ENCODE measurements at regions not wholly inside any gene's neighbourhood (a gene's known extent, or its start where the extent isn't known, plus 50 kb on each side); places are given as distances from the start of the nearest gene placed in this dataset.

DNA sequence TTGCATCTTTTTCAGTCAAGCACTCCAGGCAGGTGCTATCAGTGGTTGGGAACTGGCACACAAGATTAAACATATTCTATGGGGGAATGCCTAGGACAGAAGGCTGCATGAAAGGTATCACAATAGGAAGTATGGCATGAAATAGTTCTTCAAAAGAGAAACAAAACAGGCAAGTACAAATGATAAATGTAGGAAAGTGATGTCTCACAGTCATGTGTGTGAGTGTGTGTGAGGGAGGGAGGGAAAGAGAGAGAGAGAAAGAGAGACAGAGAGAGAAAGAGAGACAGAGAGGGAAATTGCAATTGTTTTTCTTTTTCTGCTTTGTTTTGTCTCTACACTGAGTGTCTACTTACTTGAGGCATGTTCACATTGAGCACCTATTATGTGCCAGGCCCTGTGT, 456.3 kb downstream of the MIAT start:
- peaks cover 12% of the 10 kb centered on the region for H3K27me3 Mint-ChIP-seq
- H3K4me1 Mint-ChIP-seq = no peaks in the 10 kb centered on the region
- Histone ChIP-seq H3K36me3 (replicated peaks in 1 of 2; ENCODE audit: control extremely low read depth in 1 of 2, control insufficient read depth in 1 of 2, extremely low read depth in 1 of 2, insufficient read depth in 2 of 2, low read length in 1 of 2) (no peaks in the 10 kb centered on the region), H3K79me2 (ENCODE audit: control insufficient read depth, insufficient read depth, low read length) (no peaks in the 10 kb centered on the region), H3K27ac (ENCODE audit: low read length in 2 of 2) (no peak overlapping the region), H3K27me3 (replicated peaks in 1 of 4; ENCODE audit: control extremely low read depth in 1 of 4, control insufficient read depth in 3 of 4, insufficient read depth in 4 of 4, low read length in 3 of 4) (peaks cover 0 to 4% (median 1%) of the 10 kb centered on the region in 4 experiments), H3K9ac (ENCODE audit: low read length) (no peak overlapping the region), H3K4me1 (ENCODE audit: control insufficient read depth in 2 of 2, insufficient read depth in 2 of 2, low read length in 2 of 2) (no peaks in the 10 kb centered on the region), H4K20me1 (ENCODE audit: control insufficient read depth, insufficient read depth, low read length, poor library complexity, severe bottlenecking) (no peaks in the 10 kb centered on the region), H3K4me2 (replicated peaks; ENCODE audit: low read depth, low read length, poor library complexity, severe bottlenecking) (no peak overlapping the region), H2AFZ (ENCODE audit: insufficient read depth, low read depth, low read length, poor library complexity, severe bottlenecking) (no peak overlapping the region), H3K4me3 (ENCODE audit: control extremely low read depth in 1 of 5, extremely low read depth in 1 of 5, insufficient read depth in 1 of 5, low read depth in 2 of 5, low read length in 4 of 5) (no peak overlapping the region), H3K9me3 (ENCODE audit: control extremely low read depth in 1 of 3, control insufficient read depth in 2 of 3, insufficient read depth in 1 of 3, low read length in 2 of 3) (peaks cover 0 to 10% (median 0%) of the 10 kb centered on the region in 3 donors)
- ATAC-seq (ENCODE audit: low read depth) (no peak), DNase-seq (no peak)
- intact Hi-C loops (cut with micrococcal nuclease) = no loop called here
- no peak overlapping the region for H3K27ac Mint-ChIP-seq
- H3K9me3 Mint-ChIP-seq (ENCODE audit: insufficient read depth) = peaks cover 3% of the 10 kb centered on the region
- ChIA-PET POLR2A (no interaction called here), CTCF (no interaction called here)
- H3K4me3 Mint-ChIP-seq = no peak overlapping the region
- no peak for TF ChIP-seq EZH2 (IDR thresholded peaks at IDR 0.05; ENCODE audit: borderline replicate concordance, insufficient read depth, low read depth, low read length, poor library complexity, severe bottlenecking)
- TF ChIP-seq, protein P1, sequence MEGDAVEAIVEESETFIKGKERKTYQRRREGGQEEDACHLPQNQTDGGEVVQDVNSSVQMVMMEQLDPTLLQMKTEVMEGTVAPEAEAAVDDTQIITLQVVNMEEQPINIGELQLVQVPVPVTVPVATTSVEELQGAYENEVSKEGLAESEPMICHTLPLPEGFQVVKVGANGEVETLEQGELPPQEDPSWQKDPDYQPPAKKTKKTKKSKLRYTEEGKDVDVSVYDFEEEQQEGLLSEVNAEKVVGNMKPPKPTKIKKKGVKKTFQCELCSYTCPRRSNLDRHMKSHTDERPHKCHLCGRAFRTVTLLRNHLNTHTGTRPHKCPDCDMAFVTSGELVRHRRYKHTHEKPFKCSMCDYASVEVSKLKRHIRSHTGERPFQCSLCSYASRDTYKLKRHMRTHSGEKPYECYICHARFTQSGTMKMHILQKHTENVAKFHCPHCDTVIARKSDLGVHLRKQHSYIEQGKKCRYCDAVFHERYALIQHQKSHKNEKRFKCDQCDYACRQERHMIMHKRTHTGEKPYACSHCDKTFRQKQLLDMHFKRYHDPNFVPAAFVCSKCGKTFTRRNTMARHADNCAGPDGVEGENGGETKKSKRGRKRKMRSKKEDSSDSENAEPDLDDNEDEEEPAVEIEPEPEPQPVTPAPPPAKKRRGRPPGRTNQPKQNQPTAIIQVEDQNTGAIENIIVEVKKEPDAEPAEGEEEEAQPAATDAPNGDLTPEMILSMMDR (IDR thresholded peaks at IDR 0.05) = no peak

DNA sequence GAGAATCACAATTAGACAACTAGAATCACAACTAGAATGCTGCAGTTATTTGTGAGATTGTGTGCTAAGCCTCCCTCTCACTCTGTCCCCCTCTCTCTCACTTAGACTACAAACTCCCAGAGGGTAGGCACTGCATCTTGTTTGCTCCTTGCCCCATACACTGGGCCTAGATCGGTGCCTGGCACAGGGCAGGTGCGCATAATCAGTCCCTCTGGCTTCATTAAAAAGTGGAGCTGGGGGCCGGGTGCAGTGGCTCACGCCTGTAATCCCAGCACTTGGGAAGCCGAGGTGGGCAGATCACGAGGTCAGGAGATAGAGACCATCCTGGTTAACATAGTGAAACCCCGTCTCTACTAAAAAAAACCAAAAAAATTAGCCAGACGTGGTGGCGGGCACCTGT, 456.8 kb downstream of the MIAT start:
- H3K9ac ChIP-seq (ENCODE audit: low read length) = no peak overlapping the region
- H3K79me2 ChIP-seq (ENCODE audit: control insufficient read depth, insufficient read depth, low read length) = no peaks in the 10 kb centered on the region
- H3K4me1 Mint-ChIP-seq = no peaks in the 10 kb centered on the region
- DNase-seq (no peak), ATAC-seq (ENCODE audit: low read depth) (no peak)
- H3K9me3 Mint-ChIP-seq (ENCODE audit: insufficient read depth) = peaks cover 1% of the 10 kb centered on the region
- no peak overlapping the region for H3K27ac Mint-ChIP-seq
- H3K36me3 ChIP-seq (replicated peaks in 1 of 2; ENCODE audit: control extremely low read depth in 1 of 2, control insufficient read depth in 1 of 2, extremely low read depth in 1 of 2, insufficient read depth in 2 of 2, low read length in 1 of 2) = no peaks in the 10 kb centered on the region
- intact Hi-C loops (cut with micrococcal nuclease) = no loop called here
- 100% methylated on average over 3 of the region's 9 CpGs for WGBS (ENCODE audit: insufficient coverage)
- peaks cover 0 to 4% (median 1%) of the 10 kb centered on the region in 4 experiments for H3K27me3 ChIP-seq (replicated peaks in 1 of 4; ENCODE audit: control extremely low read depth in 1 of 4, control insufficient read depth in 3 of 4, insufficient read depth in 4 of 4, low read length in 3 of 4)
- ChIA-PET POLR2A (no interaction called here), CTCF (no interaction called here)
- H3K4me1 ChIP-seq (ENCODE audit: control insufficient read depth in 2 of 2, insufficient read depth in 2 of 2, low read length in 2 of 2) = no peaks in the 10 kb centered on the region
- no peak overlapping the region for H2AFZ ChIP-seq (ENCODE audit: insufficient read depth, low read depth, low read length, poor library complexity, severe bottlenecking)
- H3K4me3 ChIP-seq (ENCODE audit: control extremely low read depth in 1 of 5, extremely low read depth in 1 of 5, insufficient read depth in 1 of 5, low read depth in 2 of 5, low read length in 4 of 5) = no peak overlapping the region
- TF ChIP-seq EZH2 (IDR thresholded peaks at IDR 0.05; ENCODE audit: borderline replicate concordance, insufficient read depth, low read depth, low read length, poor library complexity, severe bottlenecking) = no peak
- TF ChIP-seq, protein P1 (IDR thresholded peaks at IDR 0.05) = no peak
- H3K27ac ChIP-seq (ENCODE audit: low read length in 2 of 2) = no peak overlapping the region
- peaks cover 12% of the 10 kb centered on the region for H3K27me3 Mint-ChIP-seq
- no peak overlapping the region for H3K4me3 Mint-ChIP-seq
- H3K4me2 ChIP-seq (replicated peaks; ENCODE audit: low read depth, low read length, poor library complexity, severe bottlenecking) = no peak overlapping the region
- peaks cover 0 to 6% (median 0%) of the 10 kb centered on the region in 3 donors for H3K9me3 ChIP-seq (ENCODE audit: control extremely low read depth in 1 of 3, control insufficient read depth in 2 of 3, insufficient read depth in 1 of 3, low read length in 2 of 3)
- H4K20me1 ChIP-seq (ENCODE audit: control insufficient read depth, insufficient read depth, low read length, poor library complexity, severe bottlenecking) = no peaks in the 10 kb centered on the region
